Omental fat pad (tissue), 3 donors: ENCODE measurements at regions not wholly inside any gene's neighbourhood (a gene's known extent, or its start where the extent isn't known, plus 50 kb on each side); places are given as distances from the start of the nearest gene placed in this dataset.

Source experiments
- ATAC-seq: fragments of 150-250 bp; one replicate; pipeline ENCODE4 v1.9.1; 2016; ENCODE audit warnings: mild to moderate bottlenecking, moderate library complexity; ENCODE audit not compliant: low FRiP score
- DNase-seq: peaks from one replicate; pipeline ENCODE4 v3.0.0-alpha.2; 2019; ENCODE audit warnings: low spot score
- CTCF ChIP-seq, 3 donors: fragments of 450-650 bp; IDR thresholded peaks; one replicate each; pipeline ENCODE4 v1.5.1; 2016 to 2017; ENCODE audit warnings: antibody characterized with exemption in 3 of 3, mild to moderate bottlenecking in 3 of 3, moderate library complexity in 2 of 3

- ATAC-seq (no peak), DNase-seq (no peak)
- no peak for TF ChIP-seq CTCF (IDR thresholded peaks at IDR 0.05)
These were observed 302.9 kb upstream of the SYNCRIP start for GRCh38 chr6:85945459-85946185.

- ATAC-seq: no peak
- DNase-seq: no peak
- no peak for TF ChIP-seq CTCF (IDR thresholded peaks at IDR 0.05)
These were observed 302.1 kb upstream of the SYNCRIP start for GRCh38 chr6:85944776-85945175.

- no peak for DNase-seq
- TF ChIP-seq CTCF (IDR thresholded peaks at IDR 0.05): no peak
- ATAC-seq: no peak
These were observed 300.2 kb upstream of the SYNCRIP start for GRCh38 chr6:85942844-85943243.

- no peak for TF ChIP-seq CTCF (IDR thresholded peaks at IDR 0.05)
- ATAC-seq: no peak
- DNase-seq: no peak
These were observed 294.2 kb upstream of the SYNCRIP start for GRCh38 chr6:85936916-85937315.

GRCh38 chr6:85923013-85923430 lies 280.3 kb upstream of the SYNCRIP start:
- DNase-seq (no peak), ATAC-seq (peak; percentile 70)
- TF ChIP-seq CTCF (IDR thresholded peaks at IDR 0.05): no peak

GRCh38 chr6:85920782-85921181 lies 278.1 kb upstream of the SYNCRIP start:
- no peak for DNase-seq
- no peak for ATAC-seq
- TF ChIP-seq CTCF (IDR thresholded peaks at IDR 0.05): no peak

- no peak for TF ChIP-seq CTCF (IDR thresholded peaks at IDR 0.05)
- ATAC-seq (no peak), DNase-seq (no peak)
These were observed 274.8 kb upstream of the SYNCRIP start for GRCh38 chr6:85917522-85917921.
